GM12878 (cell line): ENCODE measurements at regions not wholly inside any gene's neighbourhood (a gene's known extent, or its start where the extent isn't known, plus 50 kb on each side); places are given as distances from the start of the nearest gene placed in this dataset.

Experiments
- CEBPB ChIP-seq, 2 experiments: fragments of 150-350 bp in 1 of 2; IDR thresholded peaks; 2 replicates each; pipeline ENCODE4 v1.6.1; 2012 to 2014; ENCODE audit warnings: low read depth in 2 of 2, low read length in 2 of 2, borderline replicate concordance in 1 of 2, inconsistent platforms in 1 of 2
- GATAD2B ChIP-seq: fragments of 450-650 bp; conservative IDR thresholded peaks from 2 replicates; pipeline ENCODE4 v1.6.1; 2017; ENCODE audit warnings: low read depth, mild to moderate bottlenecking, moderate library complexity
- IKZF2 ChIP-seq, 2 experiments: fragments of 450-650 bp; IDR thresholded peaks; 2 replicates each; pipeline ENCODE4 v1.6.1; 2017; ENCODE audit warnings: mild to moderate bottlenecking in 2 of 2, moderate library complexity in 2 of 2
- MTA3 ChIP-seq: IDR thresholded peaks from 2 replicates; pipeline ENCODE4 v1.6.1; 2012; ENCODE audit warnings: low read length, inconsistent platforms, borderline replicate concordance
- NFIC ChIP-seq: IDR thresholded peaks from 2 replicates; pipeline ENCODE4 v1.6.1; 2012; ENCODE audit warnings: low read depth, mild to moderate bottlenecking, inconsistent platforms, low read length, moderate library complexity
- RAD51 ChIP-seq: fragments of 450-650 bp; IDR thresholded peaks from 2 replicates; pipeline ENCODE4 v1.6.1; 2016; ENCODE audit warnings: moderate library complexity, mild to moderate bottlenecking, inconsistent platforms
- SRF ChIP-seq, 2 experiments: IDR thresholded peaks; 2 replicates each; pipeline ENCODE4 v1.6.1; 2011; ENCODE audit warnings: low read depth in 2 of 2, low read length in 2 of 2, mild to moderate bottlenecking in 1 of 2, moderate library complexity in 1 of 2
- STAT3 ChIP-seq: IDR thresholded peaks from 2 replicates; pipeline ENCODE4 v1.6.1; 2011; ENCODE audit warnings: low read depth, low read length, improper control_type of control experiment
- TBL1XR1 ChIP-seq: IDR thresholded peaks from 2 replicates; pipeline ENCODE4 v1.6.1; 2012; ENCODE audit warnings: low read depth, low read length, improper control_type of control experiment
- ZNF217 ChIP-seq: fragments of 450-650 bp; IDR thresholded peaks from 2 replicates; pipeline ENCODE4 v1.6.1; 2017; ENCODE audit warnings: antibody characterized with exemption, mild to moderate bottlenecking
- ZZZ3 ChIP-seq: IDR thresholded peaks from 2 replicates; pipeline ENCODE4 v1.6.1; 2011; ENCODE audit warnings: low read depth; ENCODE audit not compliant: control insufficient read depth, insufficient read length
- TF ChIP-seq, protein P1 (sequence below): IDR thresholded peaks from 2 replicates; pipeline ENCODE4 v1.6.1; 2011; ENCODE audit warnings: borderline replicate concordance, low read depth, mild to moderate bottlenecking, moderate library complexity, mixed read lengths, low read length; ENCODE audit not compliant: insufficient read depth; ENCODE audit errors: extremely low read length
- TF ChIP-seq, protein P2 (sequence below): fragments of 450-650 bp; IDR thresholded peaks from 2 replicates; pipeline ENCODE4 v1.6.1; 2017; ENCODE audit warnings: antibody characterized with exemption, mild to moderate bottlenecking, moderate library complexity

DNA sequence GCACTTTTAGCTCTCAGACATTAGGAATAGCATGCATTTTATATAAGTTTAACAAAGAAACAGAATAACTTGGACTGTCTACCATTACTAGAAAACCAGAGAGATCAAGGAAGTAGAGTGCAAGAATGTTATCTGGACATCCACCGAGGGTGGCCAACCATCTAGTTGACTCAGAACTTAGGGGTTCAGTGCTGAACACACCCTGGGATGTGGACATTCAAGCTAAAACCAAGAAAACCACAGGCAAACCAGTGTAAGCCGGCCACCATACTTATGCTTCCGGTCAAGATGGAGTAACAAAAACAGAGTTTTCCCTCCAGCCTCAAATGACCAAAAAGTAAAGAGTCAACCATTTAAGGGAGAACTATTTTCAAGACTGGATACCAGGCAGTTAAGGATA lies 181.4 kb upstream of the MXRA5 start (continued):
- TF ChIP-seq, protein P1, sequence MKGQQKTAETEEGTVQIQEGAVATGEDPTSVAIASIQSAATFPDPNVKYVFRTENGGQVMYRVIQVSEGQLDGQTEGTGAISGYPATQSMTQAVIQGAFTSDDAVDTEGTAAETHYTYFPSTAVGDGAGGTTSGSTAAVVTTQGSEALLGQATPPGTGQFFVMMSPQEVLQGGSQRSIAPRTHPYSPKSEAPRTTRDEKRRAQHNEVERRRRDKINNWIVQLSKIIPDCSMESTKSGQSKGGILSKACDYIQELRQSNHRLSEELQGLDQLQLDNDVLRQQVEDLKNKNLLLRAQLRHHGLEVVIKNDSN, result no peak
- TF ChIP-seq SRF (IDR thresholded peaks at IDR 0.05; ENCODE audit: low read depth in 2 of 2, low read length in 2 of 2), result no peak
- TF ChIP-seq, protein P2, sequence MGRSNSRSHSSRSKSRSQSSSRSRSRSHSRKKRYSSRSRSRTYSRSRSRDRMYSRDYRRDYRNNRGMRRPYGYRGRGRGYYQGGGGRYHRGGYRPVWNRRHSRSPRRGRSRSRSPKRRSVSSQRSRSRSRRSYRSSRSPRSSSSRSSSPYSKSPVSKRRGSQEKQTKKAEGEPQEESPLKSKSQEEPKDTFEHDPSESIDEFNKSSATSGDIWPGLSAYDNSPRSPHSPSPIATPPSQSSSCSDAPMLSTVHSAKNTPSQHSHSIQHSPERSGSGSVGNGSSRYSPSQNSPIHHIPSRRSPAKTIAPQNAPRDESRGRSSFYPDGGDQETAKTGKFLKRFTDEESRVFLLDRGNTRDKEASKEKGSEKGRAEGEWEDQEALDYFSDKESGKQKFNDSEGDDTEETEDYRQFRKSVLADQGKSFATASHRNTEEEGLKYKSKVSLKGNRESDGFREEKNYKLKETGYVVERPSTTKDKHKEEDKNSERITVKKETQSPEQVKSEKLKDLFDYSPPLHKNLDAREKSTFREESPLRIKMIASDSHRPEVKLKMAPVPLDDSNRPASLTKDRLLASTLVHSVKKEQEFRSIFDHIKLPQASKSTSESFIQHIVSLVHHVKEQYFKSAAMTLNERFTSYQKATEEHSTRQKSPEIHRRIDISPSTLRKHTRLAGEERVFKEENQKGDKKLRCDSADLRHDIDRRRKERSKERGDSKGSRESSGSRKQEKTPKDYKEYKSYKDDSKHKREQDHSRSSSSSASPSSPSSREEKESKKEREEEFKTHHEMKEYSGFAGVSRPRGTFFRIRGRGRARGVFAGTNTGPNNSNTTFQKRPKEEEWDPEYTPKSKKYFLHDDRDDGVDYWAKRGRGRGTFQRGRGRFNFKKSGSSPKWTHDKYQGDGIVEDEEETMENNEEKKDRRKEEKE, result no peak
- TF ChIP-seq GATAD2B, result no peak
- no peak for TF ChIP-seq MTA3
- no peak for TF ChIP-seq NFIC
- no peak for TF ChIP-seq STAT3
- TF ChIP-seq ZZZ3, result no peak
- TF ChIP-seq TBL1XR1, result no peak
- TF ChIP-seq CEBPB (IDR thresholded peaks at IDR 0.05; ENCODE audit: borderline replicate concordance in 1 of 2, low read depth in 2 of 2, low read length in 2 of 2), result no peak
- no peak for TF ChIP-seq RAD51
- TF ChIP-seq ZNF217, result no peak
- no peak for TF ChIP-seq IKZF2 (IDR thresholded peaks at IDR 0.05)
